Sigmoid colon (tissue), 3 donors: ENCODE measurements at regions not wholly inside any gene's neighbourhood (a gene's known extent, or its start where the extent isn't known, plus 50 kb on each side); places are given as distances from the start of the nearest gene placed in this dataset.

Experiments
- POLR2A ChIP-seq, 2 donors: fragments of 450-650 bp; IDR thresholded peaks; one replicate each; pipeline ENCODE4 v1.6.1; 2016; ENCODE audit warnings: antibody characterized with exemption in 2 of 2, mild to moderate bottlenecking in 2 of 2, moderate library complexity in 2 of 2
- TF ChIP-seq, protein P1 (sequence below), 4 experiments: fragments of 450-650 bp in 3 of 4; fragments of 200-600 bp in 1 of 4; IDR thresholded peaks; one replicate each; pipeline ENCODE4 v1.5.1; 2016 to 2019; ENCODE audit warnings: antibody characterized with exemption in 4 of 4, mild to moderate bottlenecking in 3 of 4, moderate library complexity in 2 of 4

DNA sequence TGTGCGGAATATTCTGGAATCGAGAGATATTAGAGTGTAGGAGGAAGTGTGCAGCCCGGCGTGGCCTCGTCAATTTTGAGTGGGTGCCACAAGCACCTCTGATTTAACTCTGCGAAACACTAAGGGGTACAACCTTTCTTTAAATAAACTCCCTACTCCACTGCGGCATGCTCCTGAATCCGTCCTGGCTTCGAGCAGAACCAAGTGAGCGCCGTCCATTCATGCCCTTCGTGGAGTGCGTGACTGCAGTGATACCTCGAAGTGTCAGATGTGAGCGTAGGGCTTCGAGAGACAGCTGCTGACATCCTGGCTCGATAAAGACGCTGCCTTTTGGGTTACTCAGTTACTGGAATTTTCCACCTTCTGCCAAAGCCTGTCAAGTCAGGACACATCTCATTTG lies 128.8 kb downstream of the FOXL1 start:
- TF ChIP-seq POLR2A (IDR thresholded peaks at IDR 0.05), result no peak
- TF ChIP-seq, protein P1, sequence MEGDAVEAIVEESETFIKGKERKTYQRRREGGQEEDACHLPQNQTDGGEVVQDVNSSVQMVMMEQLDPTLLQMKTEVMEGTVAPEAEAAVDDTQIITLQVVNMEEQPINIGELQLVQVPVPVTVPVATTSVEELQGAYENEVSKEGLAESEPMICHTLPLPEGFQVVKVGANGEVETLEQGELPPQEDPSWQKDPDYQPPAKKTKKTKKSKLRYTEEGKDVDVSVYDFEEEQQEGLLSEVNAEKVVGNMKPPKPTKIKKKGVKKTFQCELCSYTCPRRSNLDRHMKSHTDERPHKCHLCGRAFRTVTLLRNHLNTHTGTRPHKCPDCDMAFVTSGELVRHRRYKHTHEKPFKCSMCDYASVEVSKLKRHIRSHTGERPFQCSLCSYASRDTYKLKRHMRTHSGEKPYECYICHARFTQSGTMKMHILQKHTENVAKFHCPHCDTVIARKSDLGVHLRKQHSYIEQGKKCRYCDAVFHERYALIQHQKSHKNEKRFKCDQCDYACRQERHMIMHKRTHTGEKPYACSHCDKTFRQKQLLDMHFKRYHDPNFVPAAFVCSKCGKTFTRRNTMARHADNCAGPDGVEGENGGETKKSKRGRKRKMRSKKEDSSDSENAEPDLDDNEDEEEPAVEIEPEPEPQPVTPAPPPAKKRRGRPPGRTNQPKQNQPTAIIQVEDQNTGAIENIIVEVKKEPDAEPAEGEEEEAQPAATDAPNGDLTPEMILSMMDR (IDR thresholded peaks at IDR 0.05), result no peak
